ENCODE measurements at regions not wholly inside any gene's neighbourhood (a gene's known extent, or its start where the extent isn't known, plus 50 kb on each side); places are given as distances from the start of the nearest gene placed in this dataset.

- TF ChIP-seq SAP30 (IDR thresholded peaks at IDR 0.05; ENCODE audit: insufficient read depth, insufficient replicate concordance, low read length): no peak
- no peak for TF ChIP-seq KDM4A (IDR thresholded peaks at IDR 0.05; ENCODE audit: low read depth, low read length, severe bottlenecking)
Measured at GRCh38 chr6:25121186-25121585, 158.0 kb upstream of the CARMIL1 start (continued).

Measured in H1 (cell line).